H4 (cell line): ENCODE measurements at regions not wholly inside any gene's neighbourhood (a gene's known extent, or its start where the extent isn't known, plus 50 kb on each side); places are given as distances from the start of the nearest gene placed in this dataset.

Experiments used
- DNase-seq: peaks from one replicate; pipeline ENCODE4 v3.0.0-alpha.2; 2015; ENCODE audit warnings: low spot score

GRCh38 chr3:187618722-187619121 lies 51.5 kb downstream of the SST start:
- no peak for DNase-seq

- DNase-seq = no peak
Measured at GRCh38 chr3:187617213-187617612, 53.0 kb downstream of the SST start.

- DNase-seq = peak; percentile 79
Measured at GRCh38 chr3:187616307-187616972, 53.8 kb downstream of the SST start.

GRCh38 chr3:187615630-187616029 lies 54.6 kb downstream of the SST start:
- no peak for DNase-seq

- no peak for DNase-seq
Measured at GRCh38 chr3:187612656-187613055, 57.5 kb downstream of the SST start.

GRCh38 chr3:187610981-187611511 lies 59.1 kb downstream of the SST start:
- DNase-seq = peak; percentile 62

GRCh38 chr3:187594272-187594671 lies 75.9 kb downstream of the SST start:
- no peak for DNase-seq

- no peak for DNase-seq
Measured at GRCh38 chr3:187593451-187593850, 76.7 kb downstream of the SST start.

GRCh38 chr3:187590861-187591576 lies 79.2 kb downstream of the SST start:
- DNase-seq = no peak

- DNase-seq = no peak
Measured at GRCh38 chr3:187587076-187587475, 83.1 kb downstream of the SST start.

- DNase-seq = no peak
Measured at GRCh38 chr3:187586226-187586625, 84.0 kb downstream of the SST start.

GRCh38 chr3:187572441-187572840 lies 97.8 kb downstream of the SST start:
- DNase-seq = no peak

GRCh38 chr3:187571701-187572100 lies 98.5 kb downstream of the SST start:
- no peak for DNase-seq

GRCh38 chr3:187570776-187571175 lies 99.4 kb downstream of the SST start:
- DNase-seq = no peak

GRCh38 chr3:187568171-187568570 lies 102.0 kb downstream of the SST start:
- DNase-seq = no peak

GRCh38 chr3:187567661-187568121 lies 102.5 kb downstream of the SST start:
- peak; percentile 58 for DNase-seq

- no peak for DNase-seq
Measured at GRCh38 chr3:187567021-187567420, 103.2 kb downstream of the SST start.

- DNase-seq = no peak
Measured at GRCh38 chr3:187565701-187566100, 104.5 kb downstream of the SST start.

GRCh38 chr3:187558990-187559389 lies 111.2 kb downstream of the SST start:
- DNase-seq = no peak

- no peak for DNase-seq
Measured at GRCh38 chr3:187551416-187551815, 118.8 kb downstream of the SST start.

- DNase-seq = no peak
Measured at GRCh38 chr3:187550446-187550845, 119.7 kb downstream of the SST start.

- no peak for DNase-seq
Measured at GRCh38 chr3:187545366-187545765, 124.8 kb downstream of the SST start.

- DNase-seq = no peak
Measured at GRCh38 chr3:187544326-187544725, 125.9 kb downstream of the SST start.
